ENCODE measurements at regions not wholly inside any gene's neighbourhood (a gene's known extent, or its start where the extent isn't known, plus 50 kb on each side); places are given as distances from the start of the nearest gene placed in this dataset.

- intact Hi-C loops (cut with micrococcal nuclease; ENCODE audit: unreplicated experiment), result no loop called here
- Histone ChIP-seq H3K27me3 (replicated peaks in 1 of 2; ENCODE audit: control insufficient read depth in 2 of 2, insufficient read depth in 2 of 2, low read length in 1 of 2) (no peaks in the 10 kb centered on the region), H3K4me2 (ENCODE audit: control insufficient read depth, insufficient read depth) (no peak overlapping the region), H3K79me2 (ENCODE audit: control insufficient read depth, insufficient read depth, low read length) (no peaks in the 10 kb centered on the region), H3K9me3 (replicated peaks; ENCODE audit: control insufficient read depth, insufficient read depth, low read length) (no peaks in the 10 kb centered on the region), H3K27ac (ENCODE audit: control insufficient read depth, insufficient read depth) (no peak overlapping the region), H4K20me1 (ENCODE audit: control insufficient read depth, insufficient read depth) (no peaks in the 10 kb centered on the region), H3K4me1 (ENCODE audit: control insufficient read depth, insufficient read depth, low read length) (no peaks in the 10 kb centered on the region), H3K36me3 (ENCODE audit: control insufficient read depth in 2 of 2, insufficient read depth in 2 of 2, low read length in 1 of 2) (no peaks in the 10 kb centered on the region), H3K9ac (ENCODE audit: control insufficient read depth, insufficient read depth, low read length) (no peak overlapping the region), H3K4me3 (no peak overlapping the region), H2AFZ (ENCODE audit: control insufficient read depth, low read depth, low read length) (no peak overlapping the region)
- TF ChIP-seq ZBTB4 (CRISPR knock-in tag; IDR thresholded peaks at IDR 0.05), result no peak
- TF ChIP-seq RCOR1 (conservative IDR thresholded peaks at IDR 0.05; ENCODE audit: low read depth, low read length), result no peak
- no peak for TF ChIP-seq REST (IDR thresholded peaks at IDR 0.05; ENCODE audit: low read depth, low read length)
- no peak for TF ChIP-seq IKZF1 (conservative IDR thresholded peaks at IDR 0.05)
- TF ChIP-seq PAX5 (IDR thresholded peaks at IDR 0.05; ENCODE audit: borderline replicate concordance, low read depth, low read length), result no peak
- TF ChIP-seq MTA2 (IDR thresholded peaks at IDR 0.05; ENCODE audit: low read depth), result no peak
- POLR2A ChIA-PET, result no interaction called here
- CTCF ChIA-PET, result no interaction called here
- SMC1A ChIA-PET (ENCODE audit: uncharacterized antibody, unreplicated experiment), result interaction anchor here (1.3 kb wide), 1 partner anchor 10 kb away, joined by 5 read pairs; no protein-coding TSS in a partner anchor
- FAIRE-seq (no peak), DNase-seq (ENCODE audit: low read depth, low spot score) (no peak), ATAC-seq (no peak)
- in situ Hi-C loops (cut with MboI), result no loop called here
- WGBS (ENCODE audit: insufficient coverage, insufficient replicate concordance, low lambda C conversion rate, missing lambda C conversion rate), result 0% methylated on average over 1 of the region's 1 CpG
- RAD21 ChIA-PET (ENCODE audit: unreplicated experiment), result no interaction called here
- no TSS peak for BruUV-seq (replicated peaks)
Observed at GRCh38 chr12:90481748-90482147, 473.2 kb downstream of the CCER1 start.

Measured in GM12878 (cell line).